NCI-H345 treated with DMSO at 0.1 percent for 48 hours (cell line): ENCODE measurements at regions not wholly inside any gene's neighbourhood (a gene's known extent, or its start where the extent isn't known, plus 50 kb on each side); places are given as distances from the start of the nearest gene placed in this dataset.
"Not testable (repeated sequence)": the region's sequence is repeated elsewhere in the genome, so short reads cannot be mapped to it uniquely, and the experiment has no call there.

Source experiments
- DNase-seq: peaks from one replicate; lab custom pipeline; 2025; ENCODE audit not compliant: unreplicated experiment; lab: John Stamatoyannopoulos, UW

DNA sequence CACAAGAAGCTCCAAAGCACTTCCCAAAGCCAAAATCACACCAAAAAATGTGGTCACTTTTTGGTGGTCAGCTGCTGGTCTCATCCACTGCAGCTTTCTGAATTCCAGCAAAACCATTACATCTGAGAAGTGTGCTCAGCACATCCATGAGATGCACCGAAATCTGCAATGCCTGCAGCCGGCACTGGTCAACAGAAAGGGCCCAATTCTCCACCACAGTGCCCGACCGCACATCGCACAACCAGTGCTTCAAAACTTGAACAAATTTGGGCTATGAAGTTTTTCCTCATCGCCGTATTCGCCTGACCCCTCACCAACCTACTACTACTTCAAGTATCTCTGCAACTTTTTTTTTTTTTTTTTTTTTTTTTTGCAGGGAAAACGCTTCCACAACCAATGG is 89.9 kb upstream of the LUZP2 start:
- DNase-seq, result no peak

GRCh38 chr11:24407733-24408132 is 89.1 kb upstream of the LUZP2 start:
- DNase-seq, result no peak

DNA sequence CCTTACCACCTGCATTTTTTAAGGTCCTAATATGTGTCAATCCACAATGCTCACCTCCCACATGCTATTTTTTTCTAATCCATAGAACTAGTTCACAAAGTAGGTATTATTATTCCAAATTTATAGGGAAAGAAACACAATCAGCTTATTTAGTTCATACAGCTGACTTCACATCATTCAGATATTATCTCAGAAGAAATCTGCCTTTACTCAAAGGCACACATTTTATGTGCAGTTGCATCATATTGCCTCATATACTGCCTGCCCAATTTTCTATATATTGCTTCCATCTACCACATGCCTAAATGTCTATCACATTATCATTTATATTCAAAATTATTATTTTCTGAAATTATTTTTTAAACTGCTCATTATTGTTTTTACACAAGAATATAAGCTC is 88.7 kb upstream of the LUZP2 start:
- DNase-seq, result no peak

- DNase-seq, result no peak
Observed at GRCh38 chr11:24411791-24412190, 85.1 kb upstream of the LUZP2 start.

- DNase-seq, result no peak
Observed at GRCh38 chr11:24412722-24413121, 84.1 kb upstream of the LUZP2 start.

DNA sequence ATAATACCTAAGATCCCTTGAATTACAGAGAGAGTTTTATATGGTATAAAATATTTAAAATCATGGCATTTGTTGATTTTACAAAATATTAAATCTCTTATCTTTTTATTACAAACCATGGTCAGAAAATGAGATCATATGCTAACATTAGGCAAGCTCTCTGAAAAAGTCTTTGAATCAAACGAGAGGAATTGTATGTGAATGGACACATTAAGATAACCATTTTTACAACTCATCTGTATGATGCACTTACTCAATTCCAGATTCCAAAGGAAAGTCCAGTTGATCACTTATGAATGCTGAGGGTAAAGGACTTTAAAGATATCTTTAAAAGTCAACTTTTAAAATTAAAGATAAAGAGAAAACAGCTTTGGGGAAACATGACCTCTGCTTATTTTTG is 83.5 kb upstream of the LUZP2 start:
- no peak for DNase-seq

GRCh38 chr11:24415955-24416636 is 80.8 kb upstream of the LUZP2 start:
- not testable (repeated sequence) for DNase-seq

DNA sequence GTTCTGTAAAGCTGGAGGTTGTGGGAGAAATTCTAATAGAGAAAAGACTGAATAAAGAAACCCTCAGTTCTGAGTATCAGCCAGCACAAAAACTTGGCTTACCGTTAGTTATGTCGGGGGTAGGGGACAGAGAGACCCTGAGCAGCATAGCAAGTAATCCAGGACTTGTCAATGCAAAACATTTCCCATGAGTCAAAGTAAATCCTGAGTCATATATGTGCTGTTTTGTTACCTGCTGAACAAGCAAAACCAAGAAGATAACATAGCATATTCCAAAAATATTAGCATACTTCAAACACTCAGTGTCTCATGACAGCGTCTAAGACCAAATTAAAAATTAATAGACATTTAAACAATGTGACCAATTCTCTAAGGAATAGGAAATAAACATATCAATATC is 75.1 kb upstream of the LUZP2 start:
- no peak for DNase-seq

DNA sequence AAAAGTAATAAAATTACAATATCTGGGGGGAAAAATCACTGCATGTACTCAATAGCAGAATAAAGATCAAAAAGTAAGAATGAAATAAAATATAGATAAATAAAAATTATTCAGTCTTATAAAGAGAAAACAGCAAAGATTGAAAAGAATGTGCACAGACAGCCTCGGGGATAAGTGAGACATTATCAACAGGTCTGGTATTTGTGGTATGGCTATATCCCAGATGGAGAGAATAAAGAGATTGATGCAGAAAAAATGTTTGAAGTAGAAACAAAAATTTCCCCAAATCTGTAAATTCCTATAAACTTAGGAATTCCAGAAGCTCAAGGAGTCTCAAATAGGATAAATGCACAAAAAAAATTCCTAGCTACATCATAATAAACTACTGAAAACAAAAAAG is 74.5 kb upstream of the LUZP2 start:
- DNase-seq, result no peak

GRCh38 chr11:24437123-24437522 is 59.7 kb upstream of the LUZP2 start:
- DNase-seq, result no peak
